Gastroesophageal sphincter (tissue), 4 donors: ENCODE measurements at regions not wholly inside any gene's neighbourhood (a gene's known extent, or its start where the extent isn't known, plus 50 kb on each side); places are given as distances from the start of the nearest gene placed in this dataset.

Experiments used
- ATAC-seq: fragments of 150-250 bp; one replicate; pipeline ENCODE4 v1.9.1; 2016; ENCODE audit warnings: mild to moderate bottlenecking, moderate library complexity
- H3K27ac ChIP-seq, 4 donors: fragments of 200-600 bp; sonication (generic) in 3 of 4; 1 replicate in 3 of 4; 2 replicates in 1 of 4; pipeline ENCODE4 v1.5.1; 2016 to 2019
- H3K27me3 ChIP-seq: fragments of 200-600 bp; sonication (generic); one replicate; pipeline ENCODE4 v1.5.1; 2019
- H3K36me3 ChIP-seq, 2 donors: fragments of 200-600 bp; sonication (generic); one replicate each; pipeline ENCODE4 v1.5.1; 2019; ENCODE audit warnings: control low read depth in 1 of 2
- H3K4me1 ChIP-seq, 3 donors: fragments of 200-600 bp; sonication (generic); 1 replicate in 2 of 3; 2 replicates in 1 of 3; pipeline ENCODE4 v1.5.1; 2016 to 2019; ENCODE audit warnings: control low read depth in 2 of 3
- H3K4me3 ChIP-seq, 2 donors: fragments of 200-600 bp; sonication (generic); one replicate each; pipeline ENCODE4 v1.5.1; 2019; ENCODE audit warnings: mild to moderate bottlenecking in 1 of 2, moderate library complexity in 1 of 2
- H3K9me3 ChIP-seq, 3 donors: fragments of 200-600 bp; sonication (generic); one replicate each; pipeline ENCODE4 v1.5.1; 2017 to 2019; ENCODE audit warnings: control low read depth in 2 of 3
- EP300 ChIP-seq: sonication (generic); formaldehyde crosslinking; IDR thresholded peaks from one replicate; pipeline ENCODE4 v1.6.1; 2017; ENCODE audit warnings: antibody characterized with exemption, mild to moderate bottlenecking
- POLR2A ChIP-seq, 2 donors: fragments of 450-650 bp; IDR thresholded peaks; one replicate each; pipeline ENCODE4 v1.6.1; 2017; ENCODE audit warnings: antibody characterized with exemption in 2 of 2, mild to moderate bottlenecking in 2 of 2, moderate library complexity in 1 of 2
- POLR2AphosphoS5 ChIP-seq: sonication (generic); formaldehyde crosslinking; IDR thresholded peaks from one replicate; pipeline ENCODE4 v1.6.1; 2017; ENCODE audit warnings: antibody characterized with exemption
- WGBS, 2 donors: methylation state at CpG; one replicate each; pipeline ENCODE4 v1.1.5; 2018; ENCODE audit warnings: low coverage in 1 of 2; 5-methylcytosine and 5-hydroxymethylcytosine counted together
- TF ChIP-seq, protein P1 (sequence below), 4 experiments: fragments of 200-600 bp in 2 of 4; fragments of 450-650 bp in 2 of 4; sonication (generic) in 1 of 4; IDR thresholded peaks; one replicate each; pipeline ENCODE4 v1.5.1; 2017 to 2019; ENCODE audit warnings: antibody characterized with exemption in 4 of 4, mild to moderate bottlenecking in 2 of 4, moderate library complexity in 2 of 4

DNA sequence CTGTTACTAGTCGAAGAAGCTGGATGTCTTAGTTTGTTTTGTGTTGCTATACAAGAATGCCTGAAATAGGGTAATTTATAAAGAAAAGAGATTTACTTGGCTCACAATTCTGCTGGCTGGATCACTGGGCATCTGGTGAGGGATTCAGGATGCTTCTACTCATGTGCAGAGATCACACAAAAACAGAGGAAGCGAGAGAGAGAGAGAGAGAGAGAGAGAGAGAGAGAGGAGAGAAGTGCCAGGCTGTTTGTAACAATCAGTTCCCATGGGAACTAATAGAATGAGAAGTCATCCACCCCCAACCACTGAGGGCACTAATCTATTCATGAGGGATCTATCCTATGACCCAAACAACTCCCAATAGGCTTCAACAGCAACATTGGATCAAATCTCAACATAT is 66.2 kb upstream of the FAM9A start:
- TF ChIP-seq EP300 (no peak), POLR2A (IDR thresholded peaks at IDR 0.05) (no peak), POLR2AphosphoS5 (no peak)
- TF ChIP-seq, protein P1, sequence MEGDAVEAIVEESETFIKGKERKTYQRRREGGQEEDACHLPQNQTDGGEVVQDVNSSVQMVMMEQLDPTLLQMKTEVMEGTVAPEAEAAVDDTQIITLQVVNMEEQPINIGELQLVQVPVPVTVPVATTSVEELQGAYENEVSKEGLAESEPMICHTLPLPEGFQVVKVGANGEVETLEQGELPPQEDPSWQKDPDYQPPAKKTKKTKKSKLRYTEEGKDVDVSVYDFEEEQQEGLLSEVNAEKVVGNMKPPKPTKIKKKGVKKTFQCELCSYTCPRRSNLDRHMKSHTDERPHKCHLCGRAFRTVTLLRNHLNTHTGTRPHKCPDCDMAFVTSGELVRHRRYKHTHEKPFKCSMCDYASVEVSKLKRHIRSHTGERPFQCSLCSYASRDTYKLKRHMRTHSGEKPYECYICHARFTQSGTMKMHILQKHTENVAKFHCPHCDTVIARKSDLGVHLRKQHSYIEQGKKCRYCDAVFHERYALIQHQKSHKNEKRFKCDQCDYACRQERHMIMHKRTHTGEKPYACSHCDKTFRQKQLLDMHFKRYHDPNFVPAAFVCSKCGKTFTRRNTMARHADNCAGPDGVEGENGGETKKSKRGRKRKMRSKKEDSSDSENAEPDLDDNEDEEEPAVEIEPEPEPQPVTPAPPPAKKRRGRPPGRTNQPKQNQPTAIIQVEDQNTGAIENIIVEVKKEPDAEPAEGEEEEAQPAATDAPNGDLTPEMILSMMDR (IDR thresholded peaks at IDR 0.05): no peak
- H3K9me3 ChIP-seq: no peaks in the 10 kb centered on the region
- no peak for ATAC-seq
- H3K27me3 ChIP-seq: no peaks in the 10 kb centered on the region
- WGBS, 2 donors: 51 to 73% methylated on average over 1 to 2 of the region's 2 CpGs
- H3K4me3 ChIP-seq: no peak overlapping the region
- peaks cover 0 to 11% (median 0%) of the 10 kb centered on the region in 3 donors for H3K4me1 ChIP-seq
- no peaks in the 10 kb centered on the region for H3K36me3 ChIP-seq
- H3K27ac ChIP-seq: no peak overlapping the region

DNA sequence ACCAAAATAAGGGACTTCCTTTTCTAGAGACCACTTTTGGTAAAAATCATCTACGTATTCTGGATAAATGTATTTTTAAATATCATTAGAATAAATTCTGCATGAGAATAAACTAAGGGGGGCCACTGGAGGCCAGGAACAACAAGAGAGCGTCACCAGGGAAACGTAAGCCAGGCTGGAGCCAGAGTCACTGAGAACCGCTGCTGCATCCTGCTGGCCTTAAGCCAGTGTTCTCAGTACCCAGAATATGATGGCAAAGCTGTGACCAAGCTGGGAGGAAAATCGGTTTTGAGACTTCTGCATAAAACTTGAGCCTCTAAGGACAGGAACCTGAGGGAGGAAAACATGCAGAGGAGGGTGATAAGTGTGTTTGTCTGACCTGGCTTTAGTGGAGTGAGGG is 63.0 kb upstream of the FAM9A start:
- TF ChIP-seq EP300 (no peak), POLR2AphosphoS5 (no peak), POLR2A (IDR thresholded peaks at IDR 0.05) (no peak)
- TF ChIP-seq, protein P1 (IDR thresholded peaks at IDR 0.05): no peak
- ATAC-seq: no peak

GRCh38 chrX:8861908-8862307 is 60.7 kb upstream of the FAM9A start:
- H3K4me1 ChIP-seq: no peaks in the 10 kb centered on the region
- no peak overlapping the region for H3K27ac ChIP-seq
- ATAC-seq: no peak
- no peak overlapping the region for H3K4me3 ChIP-seq
- TF ChIP-seq POLR2A (IDR thresholded peaks at IDR 0.05) (no peak), POLR2AphosphoS5 (no peak), EP300 (no peak)
- TF ChIP-seq, protein P1 (IDR thresholded peaks at IDR 0.05): no peak
- 72 to 88% methylated on average over 2 of the region's 2 CpGs for WGBS, 2 donors
- H3K9me3 ChIP-seq: no peaks in the 10 kb centered on the region
- H3K27me3 ChIP-seq: no peaks in the 10 kb centered on the region
- H3K36me3 ChIP-seq: no peaks in the 10 kb centered on the region

More for the DNA sequence above, 63.0 kb upstream of the FAM9A start:
- Histone ChIP-seq H3K36me3 (no peaks in the 10 kb centered on the region), H3K27me3 (no peaks in the 10 kb centered on the region), H3K27ac (no peak overlapping the region), H3K4me1 (peaks cover 0 to 2% (median 0%) of the 10 kb centered on the region in 3 donors), H3K4me3 (no peak overlapping the region), H3K9me3 (no peaks in the 10 kb centered on the region)
- WGBS, 2 donors: 16 to 24% methylated on average over 4 to 5 of the region's 5 CpGs

- Histone ChIP-seq H3K4me3 (no peak overlapping the region), H3K27ac (no peak overlapping the region), H3K9me3 (no peaks in the 10 kb centered on the region), H3K4me1 (no peaks in the 10 kb centered on the region), H3K36me3 (no peaks in the 10 kb centered on the region), H3K27me3 (no peaks in the 10 kb centered on the region)
- WGBS, 2 donors: 80 to 84% methylated on average over 5 to 11 of the region's 11 CpGs
- TF ChIP-seq EP300 (no peak), POLR2AphosphoS5 (no peak), POLR2A (IDR thresholded peaks at IDR 0.05) (no peak)
- no peak for ATAC-seq
Measured at GRCh38 chrX:8851231-8851886, 50.2 kb upstream of the FAM9A start.
